DMS 273 (cell line): ENCODE measurements at regions not wholly inside any gene's neighbourhood (a gene's known extent, or its start where the extent isn't known, plus 50 kb on each side); places are given as distances from the start of the nearest gene placed in this dataset.
"Not testable (repeated sequence)": the region's sequence is repeated elsewhere in the genome, so short reads cannot be mapped to it uniquely, and the experiment has no call there.

Source experiments
- DNase-seq: peaks from one replicate; lab custom pipeline; 2025; ENCODE audit not compliant: unreplicated experiment; lab: John Stamatoyannopoulos, UW

- DNase-seq: no peak
Measured at GRCh38 chr7:156590212-156590611, 50.4 kb upstream of the RNF32 start.

- DNase-seq: no peak
Measured at GRCh38 chr7:156589808-156590207, 50.8 kb upstream of the RNF32 start.

- no peak for DNase-seq
Measured at GRCh38 chr7:156585926-156586325, 54.6 kb upstream of the RNF32 start.

- no peak for DNase-seq
Measured at GRCh38 chr7:156585025-156585648, 55.4 kb upstream of the RNF32 start.

- DNase-seq: no peak
Measured at GRCh38 chr7:156582591-156583123, 57.9 kb upstream of the RNF32 start.

GRCh38 chr7:156580036-156580435, 60.5 kb upstream of the RNF32 start:
- no peak for DNase-seq

GRCh38 chr7:156579566-156579965, 61.0 kb upstream of the RNF32 start:
- DNase-seq: no peak

- DNase-seq: no peak
Measured at GRCh38 chr7:156578978-156579430, 61.6 kb upstream of the RNF32 start.

- no peak for DNase-seq
Measured at GRCh38 chr7:156578578-156578940, 62.0 kb upstream of the RNF32 start.

GRCh38 chr7:156577645-156578577, 62.7 kb upstream of the RNF32 start:
- no peak for DNase-seq

GRCh38 chr7:156576216-156577058, 64.1 kb upstream of the RNF32 start:
- DNase-seq: no peak

- DNase-seq: no peak
Measured at GRCh38 chr7:156568258-156568657, 72.3 kb upstream of the RNF32 start.

- peak; percentile 69 for DNase-seq
Measured at GRCh38 chr7:156566812-156567549, 73.6 kb upstream of the RNF32 start.

GRCh38 chr7:156565002-156565401, 75.6 kb upstream of the RNF32 start:
- DNase-seq: not testable (repeated sequence)

- DNase-seq: no peak
Measured at GRCh38 chr7:156560696-156561095, 79.9 kb upstream of the RNF32 start.

GRCh38 chr7:156560075-156560474, 80.5 kb upstream of the RNF32 start:
- DNase-seq: peak; percentile 56

GRCh38 chr7:156559001-156559400, 81.6 kb upstream of the RNF32 start:
- no peak for DNase-seq

GRCh38 chr7:156558198-156558597, 82.4 kb upstream of the RNF32 start:
- no peak for DNase-seq

GRCh38 chr7:156556083-156556482, 84.5 kb upstream of the RNF32 start:
- DNase-seq: no peak

- DNase-seq: no peak
Measured at GRCh38 chr7:156554488-156554887, 86.1 kb upstream of the RNF32 start.
